ENCODE measurements at regions not wholly inside any gene's neighbourhood (a gene's known extent, or its start where the extent isn't known, plus 50 kb on each side); places are given as distances from the start of the nearest gene placed in this dataset.

- no peak for TF ChIP-seq CTCF (conservative IDR thresholded peaks at IDR 0.05)
- no peak for TF ChIP-seq EZH2 (IDR thresholded peaks at IDR 0.05; ENCODE audit: low read depth)
Measured at GRCh38 chr20:11086970-11087369, 413.2 kb upstream of the JAG1 start.
